Stimulated activated CD8-positive, alpha-beta memory T cell treated with anti-CD3 and anti-CD28 coated beads, Interleukin-2, amount 100 ng/mL, for 1 hour (primary cell): ENCODE measurements at regions not wholly inside any gene's neighbourhood (a gene's known extent, or its start where the extent isn't known, plus 50 kb on each side); places are given as distances from the start of the nearest gene placed in this dataset.
"Not testable (repeated sequence)": the region's sequence is repeated elsewhere in the genome, so short reads cannot be mapped to it uniquely, and the experiment has no call there.

Experiments used
- DNase-seq, 2 donors: peaks; one replicate each; pipeline ENCODE4 v3.0.0-alpha.2; 2020; ENCODE audit warnings: low read depth in 2 of 2

GRCh38 chr12:89064151-89064550, 288.1 kb downstream of the DUSP6 start:
- no peak for DNase-seq

- no peak for DNase-seq
Measured at GRCh38 chr12:89062996-89063395, 289.3 kb downstream of the DUSP6 start.

- DNase-seq = no peak
Measured at GRCh38 chr12:89059721-89060541, 292.4 kb downstream of the DUSP6 start.

GRCh38 chr12:89059056-89059455, 293.2 kb downstream of the DUSP6 start:
- no peak for DNase-seq

- DNase-seq = no peak
Measured at GRCh38 chr12:89058402-89058801, 293.9 kb downstream of the DUSP6 start.

GRCh38 chr12:89053817-89054216, 298.5 kb downstream of the DUSP6 start:
- not testable (repeated sequence) for DNase-seq

- DNase-seq = peak in 1 of 2 donors; percentile 1
Measured at GRCh38 chr12:89051065-89051677, 301.1 kb downstream of the DUSP6 start.

GRCh38 chr12:89047856-89048418, 304.4 kb downstream of the DUSP6 start:
- no peak for DNase-seq

GRCh38 chr12:89041078-89041477, 311.2 kb downstream of the DUSP6 start:
- DNase-seq = no peak

- DNase-seq = peak; percentile 22 to 37
Measured at GRCh38 chr12:89040146-89040964, 311.9 kb downstream of the DUSP6 start.

GRCh38 chr12:89038831-89039512, 313.3 kb downstream of the DUSP6 start:
- no peak for DNase-seq

GRCh38 chr12:89033062-89033461, 319.2 kb downstream of the DUSP6 start:
- no peak for DNase-seq

- no peak for DNase-seq
Measured at GRCh38 chr12:89029961-89030360, 322.3 kb downstream of the DUSP6 start.

- DNase-seq = no peak
Measured at GRCh38 chr12:89024580-89024979, 327.7 kb downstream of the DUSP6 start.

- no peak for DNase-seq
Measured at GRCh38 chr12:89023936-89024335, 328.4 kb downstream of the DUSP6 start.

- no peak for DNase-seq
Measured at GRCh38 chr12:89020689-89021088, 331.6 kb downstream of the DUSP6 start.

GRCh38 chr12:89020121-89020480, 332.2 kb downstream of the DUSP6 start:
- no peak for DNase-seq

GRCh38 chr12:89019439-89020120, 332.7 kb downstream of the DUSP6 start:
- peak; percentile 38 to 47 for DNase-seq

GRCh38 chr12:89016970-89017778, 335.1 kb downstream of the DUSP6 start:
- DNase-seq = no peak

- DNase-seq = no peak
Measured at GRCh38 chr12:89015419-89015818, 336.9 kb downstream of the DUSP6 start.
